ENCODE measurements at regions not wholly inside any gene's neighbourhood (a gene's known extent, or its start where the extent isn't known, plus 50 kb on each side); places are given as distances from the start of the nearest gene placed in this dataset.

- no peak for TF ChIP-seq CTCF (conservative IDR thresholded peaks at IDR 0.05; ENCODE audit: low read length)
- no peak overlapping the region for H3K4me3 ChIP-seq (ENCODE audit: low read length)
- DNase-seq (ENCODE audit: low read depth), result no peak
These were observed 1011.9 kb downstream of the CDH8 start for GRCh38 chr16:61024180-61024900.

GRCh38 chr16:61014869-61015268, 1021.4 kb downstream of the CDH8 start:
- no peak for TF ChIP-seq CTCF (conservative IDR thresholded peaks at IDR 0.05; ENCODE audit: low read length)
- no peak for DNase-seq (ENCODE audit: low read depth)
- no peak overlapping the region for H3K4me3 ChIP-seq (ENCODE audit: low read length)

GRCh38 chr16:61007694-61008093, 1028.5 kb downstream of the CDH8 start:
- DNase-seq (ENCODE audit: low read depth), result no peak

GRCh38 chr16:61005952-61006351, 1030.3 kb downstream of the CDH8 start:
- no peak for TF ChIP-seq CTCF (conservative IDR thresholded peaks at IDR 0.05; ENCODE audit: low read length)
- no peak overlapping the region for H3K4me3 ChIP-seq (ENCODE audit: low read length)
- DNase-seq (ENCODE audit: low read depth), result no peak

More at GRCh38 chr16:61007694-61008093, 1028.5 kb downstream of the CDH8 start:
- no peak for TF ChIP-seq CTCF (conservative IDR thresholded peaks at IDR 0.05; ENCODE audit: low read length)
- no peak overlapping the region for H3K4me3 ChIP-seq (ENCODE audit: low read length)

GRCh38 chr16:61002479-61003204, 1033.6 kb downstream of the CDH8 start:
- H3K4me3 ChIP-seq (ENCODE audit: low read length), result no peak overlapping the region
- DNase-seq (ENCODE audit: low read depth), result no peak
- no peak for TF ChIP-seq CTCF (conservative IDR thresholded peaks at IDR 0.05; ENCODE audit: low read length)

GRCh38 chr16:60991886-60992285, 1044.4 kb downstream of the CDH8 start:
- DNase-seq (ENCODE audit: low read depth), result no peak
- TF ChIP-seq CTCF (conservative IDR thresholded peaks at IDR 0.05; ENCODE audit: low read length), result no peak
- no peak overlapping the region for H3K4me3 ChIP-seq (ENCODE audit: low read length)

GRCh38 chr16:60989592-60989991, 1046.6 kb downstream of the CDH8 start:
- no peak for DNase-seq (ENCODE audit: low read depth)
- no peak for TF ChIP-seq CTCF (conservative IDR thresholded peaks at IDR 0.05; ENCODE audit: low read length)
- H3K4me3 ChIP-seq (ENCODE audit: low read length), result no peak overlapping the region

Data from AG10803 (cell line).